CD4-positive, CD25-positive, alpha-beta regulatory T cell (primary cell): ENCODE measurements at regions not wholly inside any gene's neighbourhood (a gene's known extent, or its start where the extent isn't known, plus 50 kb on each side); places are given as distances from the start of the nearest gene placed in this dataset.

ENCODE experiments used
- ATAC-seq, 2 donors: fragments of 150-1000 bp; cut with Tn5 transposase; one replicate each; pipeline ENCODE4 v1.10.0; 2021; ENCODE audit warnings: low read depth in 2 of 2, moderate number of reproducible peaks in 2 of 2, moderate library complexity in 1 of 2
- DNase-seq, 3 donors: peaks; one replicate each; pipeline versions ENCODE4 v3.0.0 to v3.0.0-alpha.2; 2012 to 2022; ENCODE audit warnings: mixed read lengths in 1 of 3
- H3K27ac ChIP-seq: one replicate; pipeline ENCODE4 v1.7.0; 2013; ENCODE audit warnings: mild to moderate bottlenecking, low read length; ENCODE audit not compliant: insufficient read depth, poor library complexity, severe bottlenecking
- H3K27me3 ChIP-seq: one replicate; pipeline ENCODE4 v1.7.0; 2013; ENCODE audit warnings: low read length; ENCODE audit not compliant: control insufficient read depth, insufficient read depth
- H3K36me3 ChIP-seq: one replicate; pipeline ENCODE4 v1.7.0; 2013; ENCODE audit warnings: mild to moderate bottlenecking, low read length, moderate library complexity; ENCODE audit not compliant: control insufficient read depth, insufficient read depth
- H3K4me1 ChIP-seq: 2 replicates; pipeline ENCODE4 v1.7.0; 2013; ENCODE audit warnings: mild to moderate bottlenecking, low read length; ENCODE audit not compliant: insufficient read depth, control insufficient read depth, poor library complexity, severe bottlenecking
- H3K4me3 ChIP-seq: one replicate; pipeline ENCODE4 v1.7.0; 2013; ENCODE audit warnings: low read depth, mild to moderate bottlenecking, low read length, moderate library complexity
- H3K9me3 ChIP-seq, 2 experiments: 1 replicate in 1 of 2; 2 replicates in 1 of 2; pipeline ENCODE4 v1.7.0; 2013; ENCODE audit warnings: low read length in 2 of 2, mild to moderate bottlenecking in 1 of 2, moderate library complexity in 1 of 2; ENCODE audit not compliant: control insufficient read depth in 2 of 2
- H3K27ac Mint-ChIP-seq, 3 donors: one replicate each; pipeline ENCODE4 v1.8.0; 2020 to 2022; ENCODE audit warnings: mild to moderate bottlenecking in 3 of 3, mixed read lengths in 3 of 3, moderate library complexity in 2 of 3
- H3K27me3 Mint-ChIP-seq: one replicate; pipeline ENCODE4 v1.8.0; 2022; ENCODE audit warnings: mild to moderate bottlenecking, mixed read lengths
- H3K36me3 Mint-ChIP-seq: one replicate; pipeline ENCODE4 v1.8.0; 2020; ENCODE audit warnings: mixed read lengths
- H3K4me1 Mint-ChIP-seq, 4 donors: one replicate each; pipeline ENCODE4 v1.8.0; 2020 to 2022; ENCODE audit warnings: mixed read lengths in 4 of 4, mild to moderate bottlenecking in 1 of 4
- H3K4me3 Mint-ChIP-seq, 4 donors: one replicate each; pipeline ENCODE4 v1.8.0; 2020 to 2022; ENCODE audit warnings: mild to moderate bottlenecking in 4 of 4, mixed read lengths in 4 of 4, moderate library complexity in 3 of 4
- H3K9me3 Mint-ChIP-seq, 7 donors: one replicate each; pipeline ENCODE4 v1.8.0; 2020 to 2022; ENCODE audit warnings: mixed read lengths in 7 of 7, mild to moderate bottlenecking in 3 of 7, moderate library complexity in 2 of 7

DNA sequence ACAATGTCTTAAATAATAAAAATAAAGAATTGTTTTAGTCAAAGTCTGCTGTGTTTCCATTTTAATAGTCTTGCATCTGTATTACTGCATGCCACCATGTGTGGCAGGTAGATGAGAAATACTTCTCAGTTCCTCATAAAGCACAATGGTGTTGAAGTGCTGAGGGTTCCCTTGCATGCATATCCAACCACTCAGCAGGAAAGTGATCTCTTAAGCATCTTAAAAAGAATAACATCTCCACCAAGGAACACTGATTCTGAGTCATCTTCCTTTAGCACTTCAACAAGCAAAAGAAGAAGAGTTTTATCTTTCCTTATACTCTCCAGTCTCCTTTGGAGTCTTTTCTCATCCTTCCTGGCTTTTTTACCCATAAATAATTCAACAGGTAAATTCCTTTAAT, 602.0 kb downstream of the TBL1XR1 start:
- DNase-seq (no peak), ATAC-seq (no peak)
- Histone ChIP-seq H3K27ac (no peak overlapping the region), H3K9me3 (no peaks in the 10 kb centered on the region), H3K36me3 (no peaks in the 10 kb centered on the region), H3K27me3 (no peaks in the 10 kb centered on the region), H3K4me1 (no peaks in the 10 kb centered on the region), H3K4me3 (no peak overlapping the region)
- Mint-ChIP-seq H3K27ac (no peak overlapping the region), H3K9me3 (peaks cover 0 to 1% (median 0%) of the 10 kb centered on the region in 7 donors), H3K36me3 (no peaks in the 10 kb centered on the region), H3K4me1 (no peaks in the 10 kb centered on the region), H3K4me3 (no peak overlapping the region), H3K27me3 (no peaks in the 10 kb centered on the region)

DNA sequence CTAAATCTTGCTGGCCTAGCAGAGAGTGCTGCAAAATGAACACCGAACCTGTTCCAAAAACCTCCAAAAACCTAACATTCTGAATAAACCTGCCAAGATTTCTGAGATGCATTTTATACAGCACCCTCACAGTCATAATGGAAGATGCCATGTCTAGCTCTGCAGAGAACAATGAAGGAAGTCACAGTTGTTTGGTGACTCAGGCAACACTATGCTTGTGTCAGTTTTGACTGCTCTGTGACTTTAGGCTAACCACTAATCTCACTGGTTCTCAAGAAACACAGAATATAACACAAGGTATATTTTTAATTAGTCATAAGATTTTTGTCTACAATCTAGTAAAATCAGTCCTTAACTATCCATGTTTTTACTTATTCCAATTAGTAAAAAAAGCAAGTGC, 606.6 kb downstream of the TBL1XR1 start:
- no peak overlapping the region for H3K27ac ChIP-seq
- DNase-seq (no peak), ATAC-seq (no peak)
- no peaks in the 10 kb centered on the region for H3K9me3 Mint-ChIP-seq
- H3K36me3 ChIP-seq, result no peaks in the 10 kb centered on the region
- no peaks in the 10 kb centered on the region for H3K36me3 Mint-ChIP-seq
- no peaks in the 10 kb centered on the region for H3K4me1 ChIP-seq
- no peaks in the 10 kb centered on the region for H3K4me1 Mint-ChIP-seq
- no peak overlapping the region for H3K4me3 Mint-ChIP-seq
- H3K9me3 ChIP-seq, result no peaks in the 10 kb centered on the region
- H3K27ac Mint-ChIP-seq, result no peak overlapping the region
- H3K27me3 ChIP-seq, result no peaks in the 10 kb centered on the region
- no peak overlapping the region for H3K4me3 ChIP-seq
- no peaks in the 10 kb centered on the region for H3K27me3 Mint-ChIP-seq

DNA sequence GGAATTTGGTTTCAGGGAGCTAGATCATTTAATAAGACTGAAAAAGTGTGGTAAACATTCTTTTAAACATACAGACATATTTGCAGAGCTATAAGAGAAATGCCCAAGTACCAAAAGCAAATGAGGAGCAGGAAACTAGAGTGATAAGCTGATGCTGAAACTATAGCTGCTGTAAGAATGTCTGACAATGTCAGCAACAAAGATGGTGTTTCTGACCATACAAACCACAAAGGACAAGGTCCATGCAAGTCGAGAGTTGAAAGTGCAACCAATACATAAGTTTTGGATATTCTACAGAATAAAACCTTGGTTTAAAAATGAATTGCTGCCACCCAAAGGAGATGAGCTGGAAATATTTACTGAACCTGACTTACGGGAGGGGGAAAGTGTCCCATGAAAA, 610.2 kb downstream of the TBL1XR1 start:
- Mint-ChIP-seq H3K36me3 (no peaks in the 10 kb centered on the region), H3K27me3 (no peaks in the 10 kb centered on the region), H3K27ac (no peak overlapping the region), H3K4me3 (no peak overlapping the region), H3K4me1 (no peaks in the 10 kb centered on the region), H3K9me3 (peaks cover 0 to 1% (median 0%) of the 10 kb centered on the region in 7 donors)
- no peaks in the 10 kb centered on the region for H3K4me1 ChIP-seq
- DNase-seq (no peak), ATAC-seq (no peak)
- no peaks in the 10 kb centered on the region for H3K27me3 ChIP-seq
- no peaks in the 10 kb centered on the region for H3K9me3 ChIP-seq
- no peaks in the 10 kb centered on the region for H3K36me3 ChIP-seq
- H3K27ac ChIP-seq, result no peak overlapping the region
- H3K4me3 ChIP-seq, result no peak overlapping the region

DNA sequence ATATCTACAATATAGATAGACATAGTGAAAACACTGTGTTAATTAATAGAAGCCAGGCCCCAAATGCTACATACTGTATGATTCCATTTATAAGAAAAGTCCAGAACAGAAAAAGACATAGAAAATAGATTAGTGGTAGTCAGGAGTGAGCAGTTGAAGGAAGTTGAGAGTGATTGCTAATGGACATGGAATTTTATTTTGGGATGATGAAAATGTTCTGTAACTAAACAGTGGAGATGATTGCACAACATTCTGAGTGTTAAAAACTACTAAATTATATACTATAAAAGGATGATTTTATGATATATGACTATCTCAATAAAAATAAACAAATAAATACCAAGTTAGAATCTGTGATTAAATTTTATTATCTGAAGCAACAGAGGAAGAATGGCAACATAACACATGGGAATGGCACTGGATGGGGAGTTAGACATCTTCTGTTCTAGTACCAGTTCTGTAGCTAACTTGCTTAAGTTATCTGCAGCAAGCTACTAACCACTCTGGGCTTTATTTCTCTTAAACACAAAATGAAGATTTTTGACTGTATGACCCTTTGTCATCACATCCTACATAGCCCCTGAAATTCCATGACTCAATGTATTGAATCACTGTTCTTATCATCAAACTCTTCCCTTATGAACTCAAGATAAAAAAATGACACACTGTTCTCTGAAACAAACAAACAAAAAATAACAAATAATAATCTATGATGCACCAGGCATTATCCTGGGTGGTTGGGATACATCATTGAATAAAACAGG, 612.7 kb downstream of the TBL1XR1 start:
- Mint-ChIP-seq H3K9me3 (peaks cover 0 to 3% (median 0%) of the 10 kb centered on the region in 7 donors), H3K27ac (no peak overlapping the region), H3K4me1 (no peaks in the 10 kb centered on the region)

DNA sequence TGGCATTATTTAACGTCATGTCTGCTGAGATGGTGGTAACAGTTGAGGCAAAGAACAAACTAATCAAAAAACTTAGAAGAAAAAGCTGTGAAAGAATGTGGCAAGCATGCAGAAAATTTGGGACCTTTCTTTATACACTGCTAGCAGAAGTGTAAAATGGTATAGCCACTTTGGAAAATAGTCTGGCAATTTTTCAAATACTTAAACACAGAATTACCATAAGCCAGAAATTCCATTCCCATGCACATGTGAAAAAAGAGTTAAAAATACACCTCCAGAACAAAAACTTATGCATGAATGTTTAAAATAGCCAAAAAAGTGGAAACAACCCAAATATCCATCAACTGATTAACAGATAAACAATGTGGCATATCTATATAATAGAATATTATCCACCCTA, 613.3 kb downstream of the TBL1XR1 start:
- H3K9me3 Mint-ChIP-seq, result peaks cover 0 to 3% (median 0%) of the 10 kb centered on the region in 7 donors
- Histone ChIP-seq H3K4me3 (no peak overlapping the region), H3K36me3 (no peaks in the 10 kb centered on the region)

More for the DNA sequence above, 612.7 kb downstream of the TBL1XR1 start:
- Histone ChIP-seq H3K27ac (no peak overlapping the region), H3K9me3 (no peaks in the 10 kb centered on the region), H3K27me3 (no peaks in the 10 kb centered on the region), H3K4me1 (no peaks in the 10 kb centered on the region), H3K4me3 (no peak overlapping the region), H3K36me3 (no peaks in the 10 kb centered on the region)
- Mint-ChIP-seq H3K27me3 (no peaks in the 10 kb centered on the region), H3K36me3 (no peaks in the 10 kb centered on the region), H3K4me3 (no peak overlapping the region)
- DNase-seq (no peak), ATAC-seq (no peak)

DNA sequence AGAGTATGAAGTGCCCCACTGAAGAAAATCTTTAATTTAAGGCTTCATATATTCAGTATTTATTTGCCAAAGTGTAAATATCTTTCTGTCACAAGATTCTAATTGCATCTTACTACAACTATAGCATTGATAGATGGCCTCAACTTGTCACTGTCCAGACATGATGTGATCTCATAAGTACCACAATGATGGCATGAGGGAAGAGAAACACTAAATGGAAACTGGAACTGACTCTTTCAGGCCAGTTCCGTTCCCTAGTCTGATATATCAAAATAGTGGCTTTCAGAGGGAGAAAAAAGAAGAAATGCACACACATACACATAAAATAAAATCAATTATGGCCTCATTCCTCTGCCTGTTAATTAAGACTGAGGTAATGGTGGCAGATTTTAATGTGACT, 615.7 kb downstream of the TBL1XR1 start:
- H3K27ac Mint-ChIP-seq, result no peak overlapping the region
- H3K36me3 Mint-ChIP-seq, result no peaks in the 10 kb centered on the region
- no peaks in the 10 kb centered on the region for H3K4me1 Mint-ChIP-seq

More for the DNA sequence above, 613.3 kb downstream of the TBL1XR1 start:
- H3K27me3 ChIP-seq, result no peaks in the 10 kb centered on the region
- no peaks in the 10 kb centered on the region for H3K36me3 Mint-ChIP-seq
- H3K4me1 Mint-ChIP-seq, result no peaks in the 10 kb centered on the region
- H3K4me3 Mint-ChIP-seq, result no peak overlapping the region
- H3K27ac Mint-ChIP-seq, result no peak overlapping the region
- no peaks in the 10 kb centered on the region for H3K27me3 Mint-ChIP-seq
- DNase-seq (no peak), ATAC-seq (no peak)
- H3K27ac ChIP-seq, result no peak overlapping the region
- H3K9me3 ChIP-seq, result no peaks in the 10 kb centered on the region
- H3K4me1 ChIP-seq, result no peaks in the 10 kb centered on the region

DNA sequence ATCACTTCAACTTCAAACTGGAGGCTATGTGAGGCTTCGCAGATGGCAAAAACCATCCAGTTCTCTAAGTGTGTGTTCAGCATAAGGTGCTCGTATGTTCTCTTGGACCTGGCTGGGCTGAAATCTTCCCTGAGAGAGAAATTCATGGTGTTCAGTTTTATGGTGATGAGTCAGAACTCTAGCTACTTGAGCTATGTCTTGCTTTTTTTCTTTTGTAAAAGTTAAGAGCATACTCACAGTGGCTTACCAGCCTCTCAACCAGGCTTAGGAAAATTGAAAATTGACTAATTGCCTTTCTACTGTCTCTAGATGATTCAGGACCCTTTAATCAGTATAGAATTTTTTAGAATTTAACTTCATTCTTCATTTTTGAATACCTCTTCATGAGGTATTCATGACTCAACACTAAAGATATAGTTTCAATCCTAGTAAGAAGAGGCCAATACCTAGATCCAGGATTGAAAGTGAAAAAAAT, 617.5 kb downstream of the TBL1XR1 start:
- H3K4me3 ChIP-seq, result no peak overlapping the region
- Mint-ChIP-seq H3K36me3 (no peaks in the 10 kb centered on the region), H3K4me3 (no peak overlapping the region), H3K27ac (no peak overlapping the region), H3K4me1 (no peaks in the 10 kb centered on the region), H3K9me3 (peaks cover 0 to 8% (median 0%) of the 10 kb centered on the region in 7 donors), H3K27me3 (no peaks in the 10 kb centered on the region)
- H3K36me3 ChIP-seq, result no peaks in the 10 kb centered on the region
- no peaks in the 10 kb centered on the region for H3K4me1 ChIP-seq
- H3K27me3 ChIP-seq, result no peaks in the 10 kb centered on the region
- H3K9me3 ChIP-seq, result no peaks in the 10 kb centered on the region
- H3K27ac ChIP-seq, result no peak overlapping the region
- no peak for ATAC-seq
- DNase-seq, result no peak

More for the DNA sequence above, 615.7 kb downstream of the TBL1XR1 start:
- no peaks in the 10 kb centered on the region for H3K9me3 ChIP-seq
- no peaks in the 10 kb centered on the region for H3K4me1 ChIP-seq
- no peaks in the 10 kb centered on the region for H3K27me3 ChIP-seq
- no peak overlapping the region for H3K27ac ChIP-seq
- peaks cover 0 to 8% (median 0%) of the 10 kb centered on the region in 7 donors for H3K9me3 Mint-ChIP-seq
- no peak overlapping the region for H3K4me3 Mint-ChIP-seq
- DNase-seq (no peak), ATAC-seq (no peak)
- no peak overlapping the region for H3K4me3 ChIP-seq
- H3K36me3 ChIP-seq, result no peaks in the 10 kb centered on the region
- no peaks in the 10 kb centered on the region for H3K27me3 Mint-ChIP-seq

DNA sequence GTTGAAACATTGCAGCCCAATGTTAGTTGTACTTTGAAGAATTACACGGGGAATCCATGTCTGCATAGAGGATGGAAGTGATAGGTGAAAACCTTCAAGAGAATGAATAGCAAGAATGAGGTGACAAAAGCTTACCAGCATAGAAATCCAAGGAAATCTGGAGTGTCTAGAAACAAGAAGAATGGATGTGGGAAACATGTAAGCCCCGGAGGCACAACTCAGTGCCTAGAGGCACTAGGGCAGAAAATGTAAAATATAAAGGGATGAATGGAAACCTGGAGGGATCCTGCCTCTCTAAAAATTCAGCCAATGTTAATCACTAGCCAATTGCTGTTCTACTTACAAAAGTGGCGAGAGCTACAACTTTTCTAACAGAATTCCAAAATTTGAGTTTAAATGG, 619.0 kb downstream of the TBL1XR1 start:
- no peaks in the 10 kb centered on the region for H3K4me1 ChIP-seq
- no peaks in the 10 kb centered on the region for H3K4me1 Mint-ChIP-seq
- H3K9me3 Mint-ChIP-seq, result peaks cover 0 to 8% (median 0%) of the 10 kb centered on the region in 7 donors
- DNase-seq (no peak), ATAC-seq (no peak)
- H3K4me3 ChIP-seq, result no peak overlapping the region
- H3K27me3 ChIP-seq, result no peaks in the 10 kb centered on the region
- H3K27ac Mint-ChIP-seq, result no peak overlapping the region
- H3K36me3 ChIP-seq, result no peaks in the 10 kb centered on the region
- H3K36me3 Mint-ChIP-seq, result no peaks in the 10 kb centered on the region
- H3K27ac ChIP-seq, result no peak overlapping the region
- H3K4me3 Mint-ChIP-seq, result no peak overlapping the region
- no peaks in the 10 kb centered on the region for H3K9me3 ChIP-seq
- no peaks in the 10 kb centered on the region for H3K27me3 Mint-ChIP-seq
